IPS-15b (cell line): ENCODE measurements at regions not wholly inside any gene's neighbourhood (a gene's known extent, or its start where the extent isn't known, plus 50 kb on each side); places are given as distances from the start of the nearest gene placed in this dataset.

Experiments
- H3K27me3 ChIP-seq: one replicate; pipeline ENCODE4 v1.6.1; 2013; ENCODE audit warnings: low read length; ENCODE audit not compliant: control insufficient read depth, insufficient read depth
- H3K36me3 ChIP-seq: one replicate; pipeline ENCODE4 v1.6.1; 2013; ENCODE audit warnings: low read length; ENCODE audit not compliant: control insufficient read depth, insufficient read depth
- H3K4me1 ChIP-seq: one replicate; pipeline ENCODE4 v1.6.1; 2013; ENCODE audit warnings: mild to moderate bottlenecking, low read length; ENCODE audit not compliant: control insufficient read depth, insufficient read depth
- H3K4me3 ChIP-seq: one replicate; pipeline ENCODE4 v1.5.1; 2013; ENCODE audit warnings: low read depth, low read length
- H3K9ac ChIP-seq: one replicate; pipeline ENCODE4 v1.6.1; 2013; ENCODE audit warnings: low read depth, mild to moderate bottlenecking, low read length
- H3K9me3 ChIP-seq: one replicate; pipeline ENCODE4 v1.6.1; 2013; ENCODE audit warnings: mild to moderate bottlenecking, low read length; ENCODE audit not compliant: control insufficient read depth, insufficient read depth

GRCh38 chr17:65457183-65457582 lies 104.3 kb downstream of the AXIN2 start:
- Histone ChIP-seq H3K27me3 (no peaks in the 10 kb centered on the region), H3K9me3 (no peaks in the 10 kb centered on the region), H3K9ac (no peak overlapping the region), H3K4me1 (peaks cover 15% of the 10 kb centered on the region), H3K4me3 (no peak overlapping the region), H3K36me3 (no peaks in the 10 kb centered on the region)

- H3K4me3 ChIP-seq: no peak overlapping the region
- no peaks in the 10 kb centered on the region for H3K9me3 ChIP-seq
- H3K36me3 ChIP-seq: no peaks in the 10 kb centered on the region
- no peaks in the 10 kb centered on the region for H3K27me3 ChIP-seq
- peaks cover 15% of the 10 kb centered on the region for H3K4me1 ChIP-seq
- H3K9ac ChIP-seq: no peak overlapping the region
These were observed 104.9 kb downstream of the AXIN2 start for GRCh38 chr17:65456368-65457151.

GRCh38 chr17:65455972-65456343 lies 105.5 kb downstream of the AXIN2 start:
- H3K4me1 ChIP-seq: peaks cover 15% of the 10 kb centered on the region
- no peak overlapping the region for H3K9ac ChIP-seq
- H3K27me3 ChIP-seq: no peaks in the 10 kb centered on the region
- H3K9me3 ChIP-seq: no peaks in the 10 kb centered on the region
- H3K4me3 ChIP-seq: no peak overlapping the region
- H3K36me3 ChIP-seq: no peaks in the 10 kb centered on the region

GRCh38 chr17:65455154-65455971 lies 106.1 kb downstream of the AXIN2 start:
- Histone ChIP-seq H3K9ac (no peak overlapping the region), H3K27me3 (no peaks in the 10 kb centered on the region), H3K36me3 (no peaks in the 10 kb centered on the region), H3K9me3 (no peaks in the 10 kb centered on the region), H3K4me3 (no peak overlapping the region), H3K4me1 (peaks cover 14% of the 10 kb centered on the region)

- no peaks in the 10 kb centered on the region for H3K9me3 ChIP-seq
- no peaks in the 10 kb centered on the region for H3K36me3 ChIP-seq
- H3K27me3 ChIP-seq: no peaks in the 10 kb centered on the region
- peaks cover 7% of the 10 kb centered on the region for H3K4me1 ChIP-seq
- H3K4me3 ChIP-seq: no peak overlapping the region
- no peak overlapping the region for H3K9ac ChIP-seq
These were observed 108.1 kb downstream of the AXIN2 start for GRCh38 chr17:65453204-65453931.

- H3K27me3 ChIP-seq: no peaks in the 10 kb centered on the region
- H3K9ac ChIP-seq: no peak overlapping the region
- H3K4me1 ChIP-seq: peaks cover 3% of the 10 kb centered on the region
- no peaks in the 10 kb centered on the region for H3K36me3 ChIP-seq
- no peak overlapping the region for H3K4me3 ChIP-seq
- H3K9me3 ChIP-seq: no peaks in the 10 kb centered on the region
These were observed 112.0 kb downstream of the AXIN2 start for GRCh38 chr17:65449495-65449894.

- Histone ChIP-seq H3K4me3 (no peak overlapping the region), H3K9me3 (no peaks in the 10 kb centered on the region), H3K27me3 (no peaks in the 10 kb centered on the region), H3K36me3 (no peaks in the 10 kb centered on the region), H3K9ac (no peak overlapping the region), H3K4me1 (no peaks in the 10 kb centered on the region)
These were observed 113.6 kb downstream of the AXIN2 start for GRCh38 chr17:65447823-65448222.

- H3K9ac ChIP-seq: no peak overlapping the region
- H3K36me3 ChIP-seq: no peaks in the 10 kb centered on the region
- no peaks in the 10 kb centered on the region for H3K27me3 ChIP-seq
- H3K4me3 ChIP-seq: no peak overlapping the region
- no peaks in the 10 kb centered on the region for H3K4me1 ChIP-seq
- no peaks in the 10 kb centered on the region for H3K9me3 ChIP-seq
These were observed 114.5 kb downstream of the AXIN2 start for GRCh38 chr17:65446838-65447526.

- Histone ChIP-seq H3K36me3 (no peaks in the 10 kb centered on the region), H3K27me3 (no peaks in the 10 kb centered on the region), H3K9ac (no peak overlapping the region), H3K9me3 (no peaks in the 10 kb centered on the region), H3K4me1 (no peaks in the 10 kb centered on the region), H3K4me3 (no peak overlapping the region)
These were observed 115.4 kb downstream of the AXIN2 start for GRCh38 chr17:65446043-65446442.

- H3K36me3 ChIP-seq: no peaks in the 10 kb centered on the region
- no peaks in the 10 kb centered on the region for H3K27me3 ChIP-seq
- no peak overlapping the region for H3K9ac ChIP-seq
- no peak overlapping the region for H3K4me3 ChIP-seq
- no peaks in the 10 kb centered on the region for H3K9me3 ChIP-seq
- H3K4me1 ChIP-seq: no peaks in the 10 kb centered on the region
These were observed 117.4 kb downstream of the AXIN2 start for GRCh38 chr17:65444049-65444448.

- Histone ChIP-seq H3K9ac (no peak overlapping the region), H3K9me3 (no peaks in the 10 kb centered on the region), H3K36me3 (no peaks in the 10 kb centered on the region), H3K4me1 (no peaks in the 10 kb centered on the region), H3K27me3 (no peaks in the 10 kb centered on the region), H3K4me3 (no peak overlapping the region)
These were observed 118.8 kb downstream of the AXIN2 start for GRCh38 chr17:65442691-65443090.
